ENCODE measurements at regions not wholly inside any gene's neighbourhood (a gene's known extent, or its start where the extent isn't known, plus 50 kb on each side); places are given as distances from the start of the nearest gene placed in this dataset.

- H3K4me1 ChIP-seq, result no peaks in the 10 kb centered on the region
- WGBS, 5 donors, result 63 to 88% (median 76%) methylated on average over 3 of the region's 3 CpGs
- no peak for TF ChIP-seq CTCF (IDR thresholded peaks at IDR 0.05 in 8 of 11, conservative IDR thresholded peaks at IDR 0.05 in 3 of 11)
- TF ChIP-seq POLR2A (IDR thresholded peaks at IDR 0.05), result no peak
- no peak for TF ChIP-seq POLR2AphosphoS5 (IDR thresholded peaks at IDR 0.05)
- no peaks in the 10 kb centered on the region for H3K27me3 ChIP-seq (replicated peaks in 1 of 7)
- peaks cover 0 to 32% (median 11%) of the 10 kb centered on the region in 8 donors for H3K9me3 ChIP-seq
- intact Hi-C loops (cut with DNase I; ENCODE audit: low total_unique reads), result no loop called here
- DNase-seq, result no peak
- H3K4me3 ChIP-seq, result no peak overlapping the region
- no peaks in the 10 kb centered on the region for H3K36me3 ChIP-seq
- no peak overlapping the region for H3K27ac ChIP-seq
Observed at GRCh38 chr7:92939666-92940360, 103.4 kb upstream of the CDK6 start.

- Histone ChIP-seq H3K36me3 (no peaks in the 10 kb centered on the region), H3K4me3 (no peak overlapping the region), H3K4me1 (no peaks in the 10 kb centered on the region), H3K27ac (no peak overlapping the region), H3K27me3 (replicated peaks in 1 of 7) (no peaks in the 10 kb centered on the region), H3K9me3 (peaks cover 0 to 41% (median 20%) of the 10 kb centered on the region in 8 donors)
- intact Hi-C loops (cut with DNase I; ENCODE audit: low total_unique reads), result no loop called here
- WGBS, 5 donors, result 69 to 89% (median 83%) methylated on average over 1 of the region's 1 CpG
- no peak for DNase-seq
- TF ChIP-seq POLR2A (IDR thresholded peaks at IDR 0.05) (no peak), CTCF (IDR thresholded peaks at IDR 0.05 in 8 of 11, conservative IDR thresholded peaks at IDR 0.05 in 3 of 11) (no peak), POLR2AphosphoS5 (IDR thresholded peaks at IDR 0.05) (no peak)
Observed at GRCh38 chr7:92934096-92934495, 97.7 kb upstream of the CDK6 start.

GRCh38 chr7:92932450-92932849 lies 96.1 kb upstream of the CDK6 start:
- intact Hi-C loops (cut with DNase I; ENCODE audit: low total_unique reads), result no loop called here
- H3K4me3 ChIP-seq, result no peak overlapping the region
- peaks cover 0 to 30% (median 19%) of the 10 kb centered on the region in 8 donors for H3K9me3 ChIP-seq
- no peaks in the 10 kb centered on the region for H3K4me1 ChIP-seq
- no peak for DNase-seq
- H3K27me3 ChIP-seq (replicated peaks in 1 of 7), result no peaks in the 10 kb centered on the region
- no peak overlapping the region for H3K27ac ChIP-seq
- no peak for TF ChIP-seq POLR2AphosphoS5 (IDR thresholded peaks at IDR 0.05)
- TF ChIP-seq POLR2A (IDR thresholded peaks at IDR 0.05), result no peak
- no peak for TF ChIP-seq CTCF (IDR thresholded peaks at IDR 0.05 in 8 of 11, conservative IDR thresholded peaks at IDR 0.05 in 3 of 11)
- 58 to 71% (median 63%) methylated on average over 8 of the region's 8 CpGs for WGBS, 5 donors
- H3K36me3 ChIP-seq, result no peaks in the 10 kb centered on the region

GRCh38 chr7:92930404-92930803 lies 94.0 kb upstream of the CDK6 start:
- DNase-seq, result no peak
- TF ChIP-seq POLR2AphosphoS5 (IDR thresholded peaks at IDR 0.05) (no peak), POLR2A (IDR thresholded peaks at IDR 0.05) (no peak), CTCF (IDR thresholded peaks at IDR 0.05 in 8 of 11, conservative IDR thresholded peaks at IDR 0.05 in 3 of 11) (no peak)
- intact Hi-C loops (cut with DNase I; ENCODE audit: low total_unique reads), result no loop called here
- Histone ChIP-seq H3K4me1 (no peaks in the 10 kb centered on the region), H3K36me3 (no peaks in the 10 kb centered on the region), H3K4me3 (no peak overlapping the region), H3K27ac (no peak overlapping the region), H3K27me3 (replicated peaks in 1 of 7) (peaks cover 0 to 11% (median 0%) of the 10 kb centered on the region in 7 donors), H3K9me3 (peaks cover 0 to 30% (median 19%) of the 10 kb centered on the region in 8 donors)
- 68 to 84% (median 77%) methylated on average over 1 of the region's 1 CpG for WGBS, 5 donors
